HG03103 (cell line): ENCODE measurements at regions not wholly inside any gene's neighbourhood (a gene's known extent, or its start where the extent isn't known, plus 50 kb on each side); places are given as distances from the start of the nearest gene placed in this dataset.
"Not testable (repeated sequence)": the region's sequence is repeated elsewhere in the genome, so short reads cannot be mapped to it uniquely, and the experiment has no call there.

ENCODE experiments used
- ATAC-seq: cut with Tn5 transposase; IDR thresholded peaks from one replicate; pipeline ENCODE4 v1.9.1; 2021; ENCODE audit warnings: low read depth; ENCODE audit not compliant: unreplicated experiment

DNA sequence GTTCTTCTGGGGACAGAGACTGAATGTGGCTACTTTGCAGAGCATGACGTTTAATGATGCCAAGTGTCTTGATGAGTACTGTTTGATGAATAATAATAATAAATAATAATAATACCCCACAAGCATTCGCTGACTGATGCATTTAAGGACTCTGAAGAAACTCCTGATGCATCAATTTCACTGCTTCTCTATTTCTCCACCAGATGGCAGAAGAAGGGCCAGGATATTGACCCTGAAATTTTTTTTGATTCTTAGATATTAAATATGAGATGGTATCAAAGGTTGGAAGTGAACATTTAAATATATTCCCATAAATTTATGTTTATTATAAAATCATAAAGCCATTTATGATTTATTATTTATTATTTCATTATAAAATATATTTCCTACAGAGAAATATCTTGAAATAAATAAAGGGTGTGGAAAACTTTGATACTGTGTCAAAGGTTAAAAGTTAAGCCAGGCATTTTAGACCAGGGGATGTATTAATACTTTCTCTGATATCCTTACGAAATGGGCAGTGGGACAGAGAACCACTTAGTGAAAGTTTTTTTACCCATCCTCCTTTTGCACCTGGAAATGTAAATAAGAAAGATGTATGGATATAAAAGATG, 170.9 kb downstream of the LACC1 start:
- ATAC-seq = no peak

DNA sequence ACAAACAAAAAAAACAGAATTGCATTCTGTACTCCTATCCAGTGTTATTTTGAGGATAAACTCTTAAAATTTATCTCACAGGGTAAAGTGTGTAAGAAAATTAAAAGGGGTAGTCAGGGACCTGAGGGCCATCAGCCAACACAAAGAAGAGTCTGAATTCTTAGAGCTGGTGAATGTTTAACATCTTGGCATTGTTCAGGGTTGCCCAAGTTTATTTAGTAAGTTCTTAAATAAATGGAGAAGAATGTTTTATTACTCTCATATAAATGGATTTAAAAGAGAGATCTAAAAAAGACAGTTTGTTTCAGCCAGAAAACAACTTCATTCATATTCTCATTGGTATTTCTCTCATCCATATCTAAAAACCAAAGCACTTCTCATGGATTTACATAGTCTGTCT, 171.7 kb downstream of the LACC1 start:
- ATAC-seq = no peak

DNA sequence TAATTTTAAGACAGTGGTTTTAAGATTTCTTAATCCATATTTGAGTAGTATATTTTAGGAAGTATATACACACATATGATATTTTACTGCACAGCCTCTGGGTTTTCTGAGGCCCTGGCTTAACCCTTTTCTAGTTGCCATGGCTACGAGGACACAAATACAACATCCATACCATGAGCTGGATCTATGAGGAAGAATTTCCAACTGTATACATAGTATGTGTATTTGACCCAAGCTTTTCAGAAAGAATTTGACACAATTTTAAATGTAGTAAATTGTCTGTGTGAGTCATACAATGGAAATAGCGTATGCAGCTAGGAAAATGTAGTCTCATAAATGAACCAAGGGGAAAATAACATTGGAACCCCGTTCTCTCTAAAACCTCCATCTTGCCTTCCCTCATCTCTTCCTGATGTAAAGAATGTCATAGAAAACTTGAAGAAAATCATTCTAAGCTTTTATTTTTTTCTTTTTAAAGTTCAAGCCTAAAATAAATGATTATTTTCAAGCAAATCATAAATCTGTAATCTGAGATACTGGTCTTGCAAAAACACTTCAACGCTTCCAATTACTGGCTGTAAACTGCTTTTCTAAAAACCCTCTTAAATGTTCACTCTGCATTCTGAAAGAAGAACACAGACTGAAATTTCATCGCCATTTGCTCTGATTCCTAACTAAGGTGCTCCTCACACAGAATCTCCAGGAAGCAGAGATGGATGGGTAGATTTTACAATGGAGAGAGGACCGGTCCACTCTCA, 172.4 kb downstream of the LACC1 start:
- ATAC-seq = no peak

DNA sequence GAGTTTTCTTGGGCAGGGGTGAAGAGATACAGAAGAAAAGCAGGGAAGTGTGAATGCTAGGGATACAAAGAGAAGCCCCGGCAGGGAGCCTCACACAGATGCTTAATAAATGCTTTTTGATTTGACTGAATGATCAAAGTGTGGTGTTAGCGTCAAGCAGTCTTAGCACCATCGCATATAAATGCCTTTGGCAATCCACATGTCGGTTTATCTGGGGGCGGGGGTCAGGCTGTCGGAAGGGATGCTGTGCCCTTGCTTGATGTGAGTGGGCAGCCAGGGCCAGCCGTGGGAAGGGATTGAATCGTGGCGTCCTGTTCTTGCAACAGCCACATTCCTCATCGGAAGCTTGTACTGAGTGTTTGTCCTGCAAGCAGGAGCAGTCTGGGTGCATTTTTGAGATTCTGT, 173.1 kb downstream of the LACC1 start:
- no peak for ATAC-seq

DNA sequence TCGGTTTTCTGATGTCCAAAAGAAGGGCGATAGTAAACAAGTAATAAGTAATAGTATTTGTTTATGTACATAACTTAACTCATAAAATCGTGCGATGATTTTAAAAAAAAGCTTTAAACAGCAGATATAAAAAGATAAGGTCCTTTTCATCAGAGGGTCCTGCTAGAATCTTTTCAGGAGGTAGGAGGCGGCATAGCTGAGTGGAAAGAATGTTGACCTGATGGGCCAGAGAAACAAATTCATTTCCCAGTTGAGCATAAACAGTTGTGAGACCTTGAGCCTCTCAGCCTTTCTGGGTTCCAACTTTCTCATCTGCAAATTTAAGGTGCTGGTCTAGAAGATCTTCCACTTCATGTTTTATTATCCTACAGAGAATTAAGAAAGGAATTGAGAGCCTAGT, 173.5 kb downstream of the LACC1 start:
- no peak for ATAC-seq

DNA sequence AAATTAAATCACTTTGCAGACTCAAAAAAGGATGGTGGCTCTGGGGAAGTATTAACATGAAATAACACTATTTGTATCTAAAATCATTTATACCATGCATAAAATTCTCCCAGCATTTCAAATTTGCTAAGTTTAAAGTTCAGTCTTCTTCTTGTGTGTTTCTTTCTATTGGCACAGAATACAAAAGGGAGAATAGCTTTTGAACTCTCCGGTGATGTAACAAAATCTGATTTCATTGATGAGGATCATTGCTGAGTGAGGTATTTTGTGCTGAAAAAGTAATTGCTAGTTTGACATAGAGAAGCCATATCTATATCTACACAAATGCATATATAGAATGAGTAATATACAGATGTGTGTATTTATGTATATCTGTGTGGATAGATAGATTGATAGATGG, 174.8 kb downstream of the LACC1 start:
- ATAC-seq = no peak

DNA sequence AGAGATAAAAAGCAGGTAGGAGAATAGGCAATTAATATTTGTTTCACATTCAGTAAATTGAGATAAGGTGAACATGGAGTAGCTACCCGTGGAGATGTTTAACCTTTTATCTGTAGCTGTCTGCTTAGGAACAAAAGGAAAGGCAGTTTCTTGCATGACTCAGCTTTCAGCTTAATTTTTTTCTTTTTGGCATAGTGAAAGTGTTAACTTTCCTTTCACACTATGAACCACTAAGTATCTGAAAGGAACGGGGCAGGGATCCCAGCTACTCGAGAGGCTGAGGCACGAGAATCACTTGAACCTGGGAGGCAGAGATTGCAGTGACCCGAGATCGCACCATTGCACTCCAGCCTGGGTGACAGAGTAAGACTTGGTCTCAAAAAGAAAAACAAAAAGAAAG, 176.0 kb downstream of the LACC1 start:
- not testable (repeated sequence) for ATAC-seq

DNA sequence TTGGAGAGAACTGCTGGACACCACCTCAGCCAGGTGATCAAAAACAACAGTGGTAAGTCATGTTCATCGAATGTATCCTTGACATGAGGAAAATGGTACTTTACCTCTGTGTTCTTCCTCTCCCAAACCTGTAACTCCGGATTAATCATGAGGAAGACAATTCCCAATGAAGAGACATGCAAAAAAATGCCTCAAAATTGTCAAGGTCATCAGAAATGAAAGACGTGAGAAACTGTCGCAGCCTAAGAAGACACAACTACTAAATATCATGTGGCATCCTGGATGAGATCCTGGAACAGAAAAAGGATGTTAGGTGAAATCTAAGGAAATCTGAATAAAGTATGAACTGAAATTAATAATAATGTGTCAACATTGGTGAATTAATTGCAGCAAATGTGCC, 178.4 kb downstream of the LACC1 start:
- no peak for ATAC-seq

DNA sequence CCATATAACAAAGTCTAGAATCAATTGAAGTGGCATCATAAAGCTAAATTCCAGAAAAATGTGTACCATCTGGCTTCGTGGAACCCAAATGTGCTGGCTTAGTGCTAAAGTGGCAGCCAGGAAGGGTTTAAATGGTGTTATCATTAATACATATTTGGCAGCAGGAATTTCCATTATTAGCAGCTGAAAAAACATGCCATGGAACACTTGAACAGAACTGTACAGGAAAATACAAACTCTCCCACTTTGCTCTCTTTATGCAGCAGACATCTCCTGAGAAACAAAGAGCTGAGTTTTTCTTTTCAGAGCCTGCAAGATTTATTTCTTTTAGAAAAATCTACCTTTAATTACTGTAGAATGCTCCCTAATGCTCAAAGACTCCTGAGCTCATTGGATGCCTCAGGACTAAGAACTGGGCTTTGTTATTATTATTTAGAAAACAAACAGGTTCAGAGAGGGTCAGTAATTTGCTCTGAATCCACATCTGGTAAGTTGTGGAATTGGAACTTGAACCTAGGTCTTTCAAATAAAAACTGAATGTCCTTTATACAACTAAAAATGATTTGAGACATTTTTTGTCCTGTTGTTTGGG, 179.0 kb downstream of the LACC1 start:
- no peak for ATAC-seq

DNA sequence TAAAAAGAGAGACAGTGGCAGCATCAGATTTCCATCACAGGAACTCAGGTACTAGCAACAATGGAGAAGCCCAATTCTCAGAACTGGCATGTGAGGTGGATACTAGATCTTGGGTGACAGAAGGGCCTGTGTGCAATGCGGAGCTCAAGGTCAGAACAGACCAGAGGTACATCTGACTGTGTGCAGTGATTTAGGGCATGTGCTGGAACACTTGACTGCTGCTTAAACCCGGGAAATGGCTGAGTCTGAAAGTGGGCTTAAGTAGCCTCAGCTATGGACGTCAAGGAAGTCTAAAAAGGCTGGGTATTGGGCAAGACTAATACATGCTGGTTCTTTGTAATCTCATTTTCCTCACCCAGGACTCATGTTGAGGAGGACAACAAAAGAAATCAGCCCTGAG, 182.2 kb downstream of the LACC1 start:
- ATAC-seq = no peak

DNA sequence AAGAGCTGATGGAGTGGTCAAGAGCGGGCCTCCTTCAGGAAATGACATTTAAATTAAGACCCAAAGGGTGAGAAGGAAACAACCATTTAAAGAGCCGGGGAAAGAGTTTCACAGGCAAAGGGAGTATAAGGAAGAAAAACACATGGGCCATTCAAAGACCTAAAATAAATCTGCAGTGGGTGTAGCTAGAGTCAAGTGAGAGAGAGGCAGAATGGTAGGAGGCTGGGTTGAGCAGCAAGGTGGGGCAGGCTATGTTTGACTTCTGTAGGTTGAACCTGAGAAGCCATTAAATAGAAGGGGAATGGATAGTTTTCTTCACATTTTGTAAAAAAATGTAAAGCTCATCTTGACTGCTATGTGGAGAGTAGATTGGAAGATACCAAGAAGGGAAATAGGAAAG, 183.8 kb downstream of the LACC1 start:
- no peak for ATAC-seq

DNA sequence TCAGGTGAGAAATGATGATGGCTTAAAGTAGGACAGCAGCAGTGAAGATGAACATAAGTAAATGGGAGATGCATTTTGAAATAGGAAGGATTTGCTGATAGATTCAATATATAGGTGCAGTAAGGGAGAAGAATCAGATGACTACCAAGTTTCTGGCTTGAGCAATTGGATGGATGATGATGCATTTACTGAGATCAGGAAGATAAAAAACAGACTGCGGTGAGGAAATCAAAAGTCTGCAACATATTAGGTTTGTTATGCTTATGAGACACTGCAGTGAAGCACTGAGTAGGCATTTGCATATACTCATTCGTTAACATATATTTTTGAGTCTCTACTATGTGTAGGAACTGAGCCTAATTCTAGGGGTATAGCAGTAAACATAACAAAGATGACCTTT, 184.2 kb downstream of the LACC1 start:
- no peak for ATAC-seq

DNA sequence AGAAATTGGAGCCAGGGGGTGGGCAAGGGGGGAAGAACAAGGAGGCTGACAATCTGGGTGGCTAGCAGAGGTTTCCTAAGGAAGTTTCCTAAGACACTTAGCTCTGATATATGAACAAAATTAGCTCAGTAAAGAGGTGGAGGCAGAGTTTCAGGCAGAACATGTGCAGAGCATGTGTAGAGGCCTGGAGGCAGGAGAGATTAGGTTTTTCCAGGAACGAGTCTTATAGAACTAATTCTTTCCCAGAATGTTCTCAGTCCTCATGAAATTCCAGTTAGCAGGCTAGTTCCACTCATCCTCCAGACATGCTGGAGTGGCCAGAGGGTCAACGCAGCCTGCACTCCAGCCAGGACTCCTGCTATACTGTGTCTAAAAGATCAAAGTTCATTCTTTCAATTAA, 184.7 kb downstream of the LACC1 start:
- ATAC-seq = no peak

DNA sequence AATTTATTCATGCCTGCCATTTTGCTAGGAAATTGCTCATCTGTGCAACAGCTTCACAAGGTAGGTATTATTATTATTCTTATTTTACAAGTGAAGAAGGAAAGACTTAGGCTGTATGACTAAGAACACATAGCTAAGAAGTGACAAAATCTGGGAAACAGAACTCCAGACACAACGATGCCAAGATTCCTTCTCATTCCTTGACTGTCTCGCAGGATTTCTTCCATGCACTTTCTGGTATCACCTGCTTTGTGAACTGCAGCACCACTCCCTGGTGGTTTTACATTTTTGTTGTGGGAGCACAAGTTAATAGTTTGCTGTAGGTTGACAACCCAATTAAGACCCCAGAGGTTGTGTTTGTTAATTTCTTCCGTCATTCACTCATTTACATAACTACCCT, 188.5 kb downstream of the LACC1 start:
- ATAC-seq = no peak

DNA sequence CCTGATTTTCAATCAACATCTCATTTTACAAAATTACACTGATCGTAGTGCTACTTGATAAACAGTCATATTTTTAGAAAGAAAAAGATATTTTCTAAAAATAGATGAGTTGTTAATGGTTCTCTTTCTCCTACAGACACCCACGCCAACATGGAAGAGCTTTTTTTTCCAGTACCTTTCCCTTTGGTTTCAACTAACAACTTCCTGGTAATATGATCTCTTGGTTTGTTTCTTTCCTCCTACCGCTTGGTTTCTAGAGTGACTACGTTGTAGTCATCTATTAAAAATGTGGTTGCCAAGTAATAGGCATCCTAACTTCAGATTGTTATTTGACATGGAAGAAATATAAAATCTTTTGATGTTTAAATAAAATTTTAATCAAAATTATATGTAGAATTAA, 189.0 kb downstream of the LACC1 start:
- ATAC-seq = no peak

DNA sequence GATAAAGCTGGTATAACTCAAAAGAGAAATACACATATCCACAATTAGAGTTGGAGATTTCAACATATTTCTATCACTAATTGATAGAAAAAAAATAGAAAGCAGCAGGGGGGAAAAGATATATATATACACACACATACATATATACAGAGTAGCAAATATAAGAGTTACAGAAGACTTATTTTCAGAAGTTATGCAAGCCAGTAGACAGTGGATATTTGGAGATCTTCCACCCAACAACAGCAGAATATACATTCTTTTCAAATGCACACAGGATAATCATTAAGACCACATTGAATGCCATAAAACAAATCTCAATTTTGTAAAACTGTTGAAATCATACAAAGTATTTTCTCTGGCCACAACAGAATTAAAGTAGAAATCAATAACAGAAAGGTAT, 192.8 kb downstream of the LACC1 start:
- ATAC-seq = no peak

DNA sequence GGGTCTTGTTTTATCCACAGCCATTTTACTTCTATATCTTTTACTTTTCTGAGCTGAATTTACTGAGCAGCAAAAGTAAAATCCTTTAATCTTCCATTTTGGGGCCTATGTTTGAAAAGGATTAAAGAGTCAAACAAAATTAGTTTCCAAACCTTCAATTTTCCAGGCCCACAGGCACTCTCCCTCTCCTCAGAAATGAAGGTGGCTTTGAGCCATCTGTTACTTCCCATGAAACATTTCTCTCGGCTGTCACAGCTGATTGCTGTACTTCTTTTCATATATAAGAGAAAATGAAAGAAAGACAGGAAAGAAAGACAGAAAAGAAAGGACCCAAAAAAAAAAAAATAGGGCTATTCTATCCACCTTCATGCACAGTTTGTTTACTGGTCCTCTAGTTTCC, 194.9 kb downstream of the LACC1 start:
- ATAC-seq = no peak

DNA sequence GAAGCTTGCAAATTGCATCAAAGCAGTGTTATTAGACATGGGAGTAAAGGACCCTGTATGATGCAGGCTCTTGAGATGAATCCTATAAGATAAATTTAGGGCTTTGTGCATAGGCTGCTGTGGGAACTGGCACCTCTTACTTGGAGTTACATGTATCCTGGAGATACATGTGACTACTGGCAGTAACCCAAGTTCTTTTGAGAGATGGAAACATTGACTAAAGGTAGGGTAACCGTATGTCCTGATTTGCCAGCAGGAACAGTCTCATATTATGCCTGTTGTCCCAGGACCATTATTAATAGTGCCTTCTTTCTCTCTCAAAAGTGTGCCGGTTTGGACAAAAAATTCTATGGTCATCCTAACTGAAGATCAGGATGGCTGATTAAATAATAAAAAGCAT, 195.4 kb downstream of the LACC1 start:
- ATAC-seq = no peak

DNA sequence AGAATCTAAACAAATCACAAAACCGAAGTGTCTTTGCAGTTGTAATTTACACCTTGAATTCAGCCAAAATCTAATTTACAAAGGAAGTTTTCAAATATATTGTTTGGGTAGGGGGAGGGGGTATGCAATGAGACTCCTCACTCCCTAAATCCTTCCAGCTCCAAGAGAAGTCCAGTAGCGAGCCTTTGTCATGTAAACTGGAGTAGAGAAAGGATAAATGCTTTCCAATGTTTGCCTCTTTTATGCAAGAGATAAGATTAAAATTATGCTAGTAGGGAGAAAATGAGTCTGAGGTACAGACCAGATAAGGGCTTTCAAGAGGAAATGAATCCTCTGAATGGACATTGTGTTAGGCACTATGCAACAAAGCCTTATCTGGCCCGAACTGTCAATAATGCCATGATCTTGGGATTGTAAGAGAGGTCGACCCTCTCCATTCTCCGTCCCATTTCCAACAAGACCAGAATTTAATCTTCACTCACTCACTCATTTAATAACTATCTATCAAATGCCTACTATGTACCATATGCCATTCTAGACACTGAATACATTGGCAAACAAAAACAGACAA, 199.2 kb downstream of the LACC1 start:
- ATAC-seq = no peak

DNA sequence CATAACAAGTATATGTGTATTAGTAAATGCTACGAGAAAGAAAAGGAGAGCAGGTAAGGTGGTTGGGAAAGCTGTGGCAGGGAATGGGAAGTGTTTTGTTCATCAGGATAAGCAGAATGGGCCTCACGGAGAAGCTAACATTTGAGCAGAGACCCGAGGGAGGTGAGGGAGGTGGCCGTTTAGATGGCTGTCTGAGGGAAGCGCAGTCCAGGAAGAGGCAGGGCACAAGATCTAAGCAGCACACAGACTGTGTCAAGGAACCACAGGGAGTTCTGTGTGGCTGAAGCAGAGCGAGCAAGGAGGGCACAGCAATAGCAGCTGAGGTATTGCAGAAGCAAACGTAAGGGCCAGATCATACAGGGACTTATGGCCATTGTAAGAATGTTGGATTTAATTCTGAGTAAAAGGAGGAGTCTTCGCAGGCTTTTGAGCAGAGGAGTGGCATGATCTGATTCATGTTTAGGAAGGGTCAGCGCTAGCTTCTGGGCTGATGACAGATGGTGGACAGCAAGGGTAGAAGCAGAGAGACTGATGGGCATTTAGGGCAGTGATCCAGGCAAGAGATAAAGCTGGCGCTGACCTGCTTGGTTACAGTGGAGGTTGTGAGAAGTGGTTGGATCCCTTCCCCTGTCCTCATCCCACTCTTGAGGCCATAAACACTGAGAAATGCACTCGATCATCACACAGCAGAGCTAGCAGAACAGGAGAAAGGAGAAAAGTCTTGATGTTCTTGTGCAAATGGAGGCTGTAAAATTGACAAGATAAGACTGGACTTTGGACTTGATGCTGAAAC, 199.9 kb downstream of the LACC1 start:
- ATAC-seq = no peak

DNA sequence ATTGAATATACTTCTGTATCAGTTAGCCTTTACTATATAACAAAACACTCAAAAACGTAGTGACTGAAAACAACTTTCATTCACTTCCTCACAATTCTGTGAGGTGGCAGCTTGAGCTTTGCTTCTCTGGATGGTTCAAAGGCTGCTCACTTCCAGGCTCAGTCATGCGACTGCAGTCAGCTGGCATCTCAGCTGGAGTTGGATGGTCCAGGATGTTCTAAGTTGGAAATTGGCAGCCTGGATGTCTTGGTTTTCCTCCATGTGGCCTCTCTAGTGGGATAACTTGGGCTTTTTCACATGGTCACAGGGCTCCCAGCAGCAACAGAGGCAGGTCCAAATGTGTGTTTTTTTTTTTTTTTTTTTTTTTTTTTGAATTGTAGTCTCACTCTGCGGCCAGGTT, 204.4 kb downstream of the LACC1 start:
- ATAC-seq = no peak
